ENCODE measurements at regions not wholly inside any gene's neighbourhood (a gene's known extent, or its start where the extent isn't known, plus 50 kb on each side); places are given as distances from the start of the nearest gene placed in this dataset.
"Not testable (repeated sequence)": the region's sequence is repeated elsewhere in the genome, so short reads cannot be mapped to it uniquely, and the experiment has no call there.

DNA sequence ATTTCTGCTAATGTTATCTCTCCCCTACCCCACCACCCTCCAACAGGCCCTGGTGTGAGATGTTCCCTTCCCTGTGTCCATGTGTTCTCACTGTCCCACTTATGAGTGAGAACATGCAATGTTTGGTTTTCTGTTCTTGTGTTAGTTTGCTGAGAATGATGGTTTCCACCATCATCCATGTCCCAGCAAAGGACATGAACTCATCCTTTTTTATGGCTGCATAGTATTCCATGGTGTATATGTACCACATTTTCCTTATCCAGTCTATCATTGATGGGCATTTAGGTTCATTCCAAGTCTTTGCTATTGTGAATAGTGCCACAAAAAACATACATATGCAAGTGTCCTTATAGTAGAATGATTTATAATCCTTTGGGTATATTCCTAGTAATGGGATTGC is 104.5 kb downstream of the ZNF33B start:
- not testable (repeated sequence) for TF ChIP-seq POLR2A (IDR thresholded peaks at IDR 0.05; ENCODE audit: low read length); GATA1 (IDR thresholded peaks at IDR 0.05; ENCODE audit: low read depth, low read length)
